ENCODE measurements at regions not wholly inside any gene's neighbourhood (a gene's known extent, or its start where the extent isn't known, plus 50 kb on each side); places are given as distances from the start of the nearest gene placed in this dataset.

DNA sequence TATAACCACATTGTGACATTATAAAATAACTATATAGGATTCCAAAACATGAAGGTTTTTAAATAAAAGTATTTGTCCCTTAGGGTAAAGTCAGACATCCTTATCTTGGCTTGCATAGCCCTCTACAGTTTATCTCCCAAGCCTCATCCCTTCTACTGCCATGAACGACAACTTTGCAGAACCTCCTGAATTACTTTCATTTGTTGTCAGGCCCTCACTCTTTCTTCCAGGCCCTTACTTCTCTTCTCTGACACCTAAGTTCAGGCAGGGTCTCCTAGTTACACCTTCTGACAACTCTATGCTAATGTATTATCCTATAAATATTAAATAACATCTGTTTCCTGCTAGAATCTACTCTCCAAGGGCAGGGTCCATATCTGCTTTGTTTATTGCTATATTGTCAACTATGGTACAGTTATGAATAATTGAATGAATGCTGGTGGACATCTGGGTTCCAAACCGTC is 115.7 kb upstream of the MDM1 start:
- H3K27ac Mint-ChIP-seq (ENCODE audit: unreplicated experiment), result no peak overlapping the region
- TF ChIP-seq, protein P1, sequence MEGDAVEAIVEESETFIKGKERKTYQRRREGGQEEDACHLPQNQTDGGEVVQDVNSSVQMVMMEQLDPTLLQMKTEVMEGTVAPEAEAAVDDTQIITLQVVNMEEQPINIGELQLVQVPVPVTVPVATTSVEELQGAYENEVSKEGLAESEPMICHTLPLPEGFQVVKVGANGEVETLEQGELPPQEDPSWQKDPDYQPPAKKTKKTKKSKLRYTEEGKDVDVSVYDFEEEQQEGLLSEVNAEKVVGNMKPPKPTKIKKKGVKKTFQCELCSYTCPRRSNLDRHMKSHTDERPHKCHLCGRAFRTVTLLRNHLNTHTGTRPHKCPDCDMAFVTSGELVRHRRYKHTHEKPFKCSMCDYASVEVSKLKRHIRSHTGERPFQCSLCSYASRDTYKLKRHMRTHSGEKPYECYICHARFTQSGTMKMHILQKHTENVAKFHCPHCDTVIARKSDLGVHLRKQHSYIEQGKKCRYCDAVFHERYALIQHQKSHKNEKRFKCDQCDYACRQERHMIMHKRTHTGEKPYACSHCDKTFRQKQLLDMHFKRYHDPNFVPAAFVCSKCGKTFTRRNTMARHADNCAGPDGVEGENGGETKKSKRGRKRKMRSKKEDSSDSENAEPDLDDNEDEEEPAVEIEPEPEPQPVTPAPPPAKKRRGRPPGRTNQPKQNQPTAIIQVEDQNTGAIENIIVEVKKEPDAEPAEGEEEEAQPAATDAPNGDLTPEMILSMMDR (IDR thresholded peaks at IDR 0.05), result no peak
- H3K36me3 Mint-ChIP-seq (ENCODE audit: unreplicated experiment), result peaks cover 3% of the 10 kb centered on the region
- DNase-seq (ENCODE audit: extremely low spot score, unreplicated experiment), result no peak
- H3K4me3 Mint-ChIP-seq (ENCODE audit: unreplicated experiment), result no peak overlapping the region
- H3K9me3 Mint-ChIP-seq (ENCODE audit: unreplicated experiment), result peaks cover 17% of the 10 kb centered on the region
- no peaks in the 10 kb centered on the region for H3K27me3 Mint-ChIP-seq (ENCODE audit: unreplicated experiment)
- peaks cover 5% of the 10 kb centered on the region for H3K4me1 Mint-ChIP-seq (ENCODE audit: unreplicated experiment)

DNA sequence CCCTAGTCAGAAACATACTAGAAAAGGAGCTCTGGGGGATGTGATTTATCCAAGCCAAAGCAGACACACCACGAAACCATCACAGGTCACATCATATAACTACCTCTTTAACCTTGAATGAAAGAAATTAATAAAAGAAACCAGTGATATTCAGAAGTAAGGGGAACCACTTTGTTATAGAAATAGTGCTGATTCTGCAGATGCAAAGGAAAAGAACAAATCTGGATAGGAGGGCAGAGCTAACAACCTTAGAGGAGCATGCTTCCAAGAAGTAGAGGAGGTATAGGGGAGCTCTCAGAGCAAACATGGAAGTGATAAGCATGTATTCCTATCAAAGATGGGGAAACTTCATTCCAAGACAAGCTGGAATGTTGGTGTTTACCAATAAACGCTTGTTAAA is 117.0 kb upstream of the MDM1 start:
- TF ChIP-seq, protein P1 (IDR thresholded peaks at IDR 0.05), result no peak
- Mint-ChIP-seq H3K4me3 (ENCODE audit: unreplicated experiment) (no peak overlapping the region), H3K27me3 (ENCODE audit: unreplicated experiment) (no peaks in the 10 kb centered on the region), H3K27ac (ENCODE audit: unreplicated experiment) (no peak overlapping the region), H3K4me1 (ENCODE audit: unreplicated experiment) (peaks cover 10% of the 10 kb centered on the region), H3K9me3 (ENCODE audit: unreplicated experiment) (peaks cover 9% of the 10 kb centered on the region), H3K36me3 (ENCODE audit: unreplicated experiment) (peaks cover 3% of the 10 kb centered on the region)
- DNase-seq (ENCODE audit: extremely low spot score, unreplicated experiment), result no peak

DNA sequence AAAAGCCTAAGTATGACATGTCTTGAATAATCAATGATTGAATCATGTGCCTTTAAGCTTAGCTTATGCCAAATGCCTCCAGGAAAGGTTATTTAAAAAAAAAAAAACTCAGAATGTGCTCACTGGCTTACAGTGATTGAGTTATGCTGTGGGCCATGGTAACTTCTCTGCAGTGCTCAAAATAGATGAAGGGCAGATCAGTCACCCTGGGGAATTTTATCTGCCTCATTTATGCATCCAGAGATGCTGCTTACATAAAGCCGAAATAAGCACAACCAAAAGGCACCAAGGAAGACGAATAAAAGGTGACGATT is 118.7 kb upstream of the MDM1 start:
- Mint-ChIP-seq H3K27ac (ENCODE audit: unreplicated experiment) (no peak overlapping the region), H3K27me3 (ENCODE audit: unreplicated experiment) (no peaks in the 10 kb centered on the region), H3K4me1 (ENCODE audit: unreplicated experiment) (peaks cover 25% of the 10 kb centered on the region), H3K4me3 (ENCODE audit: unreplicated experiment) (no peak overlapping the region), H3K9me3 (ENCODE audit: unreplicated experiment) (no peaks in the 10 kb centered on the region), H3K36me3 (ENCODE audit: unreplicated experiment) (no peaks in the 10 kb centered on the region)
- TF ChIP-seq, protein P1 (IDR thresholded peaks at IDR 0.05), result no peak
- DNase-seq (ENCODE audit: extremely low spot score, unreplicated experiment), result no peak

DNA sequence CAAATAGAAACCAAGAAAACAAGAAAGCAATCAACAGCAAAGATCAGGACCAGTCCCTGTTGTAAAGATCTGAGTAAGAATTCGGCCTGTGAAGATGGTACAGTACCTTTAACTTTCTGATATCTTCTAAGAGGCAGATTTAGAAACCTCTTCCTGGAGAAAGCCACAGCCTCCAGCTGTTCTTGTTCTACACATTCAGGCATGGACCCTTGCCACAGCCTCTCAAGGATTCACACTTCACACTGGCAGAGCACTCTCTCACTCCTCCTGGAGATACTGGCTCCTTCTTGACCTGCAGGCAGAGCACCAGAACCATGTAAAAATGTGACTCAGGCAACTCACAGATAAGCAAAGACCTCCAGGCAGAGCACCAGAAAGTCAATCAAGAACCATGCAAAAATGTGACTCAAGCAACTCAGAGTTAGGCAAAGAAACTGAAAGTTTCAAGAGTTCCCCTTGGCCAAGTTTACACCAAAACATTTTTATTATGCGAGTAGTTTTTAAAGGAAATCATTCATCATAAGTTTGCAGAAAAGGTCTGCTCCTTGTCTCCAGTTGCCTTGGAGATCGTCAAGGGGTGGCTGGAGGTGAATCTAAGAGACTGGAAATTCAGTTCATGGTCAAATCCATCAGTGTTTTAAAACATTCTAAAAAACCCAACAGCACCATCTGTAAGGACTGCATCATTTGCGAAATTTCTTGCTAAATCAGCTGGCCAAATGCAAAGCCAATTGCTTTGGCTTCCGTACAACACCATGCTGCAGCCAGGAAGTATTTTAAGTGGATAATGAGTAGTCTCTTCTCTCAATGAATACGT is 119.3 kb upstream of the MDM1 start:
- Mint-ChIP-seq H3K4me1 (ENCODE audit: unreplicated experiment) (peaks cover 29% of the 10 kb centered on the region), H3K36me3 (ENCODE audit: unreplicated experiment) (no peaks in the 10 kb centered on the region), H3K27me3 (ENCODE audit: unreplicated experiment) (no peaks in the 10 kb centered on the region), H3K27ac (ENCODE audit: unreplicated experiment) (no peak overlapping the region), H3K9me3 (ENCODE audit: unreplicated experiment) (no peaks in the 10 kb centered on the region), H3K4me3 (ENCODE audit: unreplicated experiment) (no peak overlapping the region)
- TF ChIP-seq, protein P1 (IDR thresholded peaks at IDR 0.05), result no peak
- DNase-seq (ENCODE audit: extremely low spot score, unreplicated experiment), result no peak

DNA sequence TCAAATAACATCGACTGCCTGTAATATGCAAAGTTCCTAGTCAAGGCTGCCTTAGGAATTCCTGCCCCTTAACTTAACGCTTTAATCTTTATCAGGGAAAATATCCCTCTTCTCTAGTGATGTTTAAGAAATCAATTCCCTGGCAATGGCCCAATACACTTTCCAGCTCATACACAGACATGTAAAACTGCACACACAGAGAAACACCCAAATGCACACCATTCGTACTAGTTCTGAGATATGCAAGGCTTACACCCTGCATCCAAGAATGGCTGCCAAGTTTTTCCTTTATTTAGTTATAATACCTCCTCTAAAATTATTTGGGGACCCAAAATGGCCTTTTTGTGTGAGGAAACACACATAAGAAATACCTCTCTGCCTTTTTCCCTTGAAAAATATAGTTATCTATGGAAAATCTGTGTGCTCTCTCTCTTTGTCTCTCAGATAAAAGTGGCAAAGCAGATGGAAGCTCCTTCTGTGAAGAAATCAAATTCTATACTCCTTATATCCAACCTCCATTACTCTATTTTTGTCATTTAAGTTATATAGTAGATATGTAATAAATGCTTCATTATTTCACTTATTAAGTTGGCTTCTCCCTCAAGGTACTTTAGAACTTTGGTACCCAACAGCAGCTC is 120.0 kb upstream of the MDM1 start:
- Mint-ChIP-seq H3K36me3 (ENCODE audit: unreplicated experiment) (no peaks in the 10 kb centered on the region), H3K27ac (ENCODE audit: unreplicated experiment) (no peak overlapping the region), H3K9me3 (ENCODE audit: unreplicated experiment) (no peaks in the 10 kb centered on the region), H3K4me1 (ENCODE audit: unreplicated experiment) (peaks cover 29% of the 10 kb centered on the region), H3K27me3 (ENCODE audit: unreplicated experiment) (no peaks in the 10 kb centered on the region), H3K4me3 (ENCODE audit: unreplicated experiment) (no peak overlapping the region)
- TF ChIP-seq, protein P1 (IDR thresholded peaks at IDR 0.05), result no peak
- no peak for DNase-seq (ENCODE audit: extremely low spot score, unreplicated experiment)
